ENCODE measurements at regions not wholly inside any gene's neighbourhood (a gene's known extent, or its start where the extent isn't known, plus 50 kb on each side); places are given as distances from the start of the nearest gene placed in this dataset.
"Not testable (repeated sequence)": the region's sequence is repeated elsewhere in the genome, so short reads cannot be mapped to it uniquely, and the experiment has no call there.

- no peak for DNase-seq
These were observed 383.9 kb downstream of the MAT2B start for GRCh38 chr5:163889369-163889768.

GRCh38 chr5:163890261-163890660 is 384.8 kb downstream of the MAT2B start:
- DNase-seq, result no peak

GRCh38 chr5:163893281-163893680 is 387.9 kb downstream of the MAT2B start:
- no peak for DNase-seq

GRCh38 chr5:163894645-163895044 is 389.2 kb downstream of the MAT2B start:
- no peak for DNase-seq

GRCh38 chr5:163898873-163899272 is 393.5 kb downstream of the MAT2B start:
- DNase-seq, result no peak

GRCh38 chr5:163907783-163908182 is 402.4 kb downstream of the MAT2B start:
- not testable (repeated sequence) for DNase-seq

- no peak for DNase-seq
These were observed 402.8 kb downstream of the MAT2B start for GRCh38 chr5:163908253-163908652.

GRCh38 chr5:163910226-163910625 is 404.8 kb downstream of the MAT2B start:
- DNase-seq, result no peak

GRCh38 chr5:163912046-163912445 is 406.6 kb downstream of the MAT2B start:
- DNase-seq, result no peak

- DNase-seq, result no peak
These were observed 408.1 kb downstream of the MAT2B start for GRCh38 chr5:163913548-163913947.

- DNase-seq, result no peak
These were observed 409.5 kb downstream of the MAT2B start for GRCh38 chr5:163914910-163915309.

- DNase-seq, result no peak
These were observed 410.1 kb downstream of the MAT2B start for GRCh38 chr5:163915481-163915961.

- DNase-seq, result no peak
These were observed 411.0 kb downstream of the MAT2B start for GRCh38 chr5:163916376-163916775.

GRCh38 chr5:163916861-163917260 is 411.4 kb downstream of the MAT2B start:
- no peak for DNase-seq

GRCh38 chr5:163917747-163918146 is 412.3 kb downstream of the MAT2B start:
- DNase-seq, result no peak

- DNase-seq, result not testable (repeated sequence)
These were observed 429.6 kb downstream of the MAT2B start for GRCh38 chr5:163934990-163935389.

GRCh38 chr5:163938595-163938994 is 433.2 kb downstream of the MAT2B start:
- no peak for DNase-seq

GRCh38 chr5:163941079-163941478 is 435.7 kb downstream of the MAT2B start:
- no peak for DNase-seq

- DNase-seq, result no peak
These were observed 438.1 kb downstream of the MAT2B start for GRCh38 chr5:163943546-163943945.

GRCh38 chr5:163944738-163945137 is 439.3 kb downstream of the MAT2B start:
- DNase-seq, result no peak

- no peak for DNase-seq
These were observed 442.6 kb downstream of the MAT2B start for GRCh38 chr5:163947848-163948666.

GRCh38 chr5:163950248-163950647 is 444.8 kb downstream of the MAT2B start:
- no peak for DNase-seq

- DNase-seq, result no peak
These were observed 445.6 kb downstream of the MAT2B start for GRCh38 chr5:163951069-163951468.

- no peak for DNase-seq
These were observed 448.5 kb downstream of the MAT2B start for GRCh38 chr5:163953901-163954300.

- DNase-seq, result not testable (repeated sequence)
These were observed 455.8 kb downstream of the MAT2B start for GRCh38 chr5:163961230-163961629.

All from NCI-H1092 treated with DMSO at 0.1 percent for 48 hours (cell line).